LNCAP (cell line): ENCODE measurements at regions not wholly inside any gene's neighbourhood (a gene's known extent, or its start where the extent isn't known, plus 50 kb on each side); places are given as distances from the start of the nearest gene placed in this dataset.

ENCODE experiments used
- CTCF ChIP-seq: fragments of 450-650 bp; IDR thresholded peaks from 2 replicates; pipeline ENCODE4 v1.5.1; 2017; ENCODE audit warnings: mild to moderate bottlenecking

- TF ChIP-seq CTCF = no peak
Observed at GRCh38 chr5:110304176-110304575, 422.3 kb downstream of the TMEM232 start.

- TF ChIP-seq CTCF = no peak
Observed at GRCh38 chr5:110306650-110307049, 419.8 kb downstream of the TMEM232 start.

- TF ChIP-seq CTCF = no peak
Observed at GRCh38 chr5:110309222-110309621, 417.2 kb downstream of the TMEM232 start.

- no peak for TF ChIP-seq CTCF
Observed at GRCh38 chr5:110321117-110321516, 405.4 kb downstream of the TMEM232 start.

GRCh38 chr5:110323357-110323756 is 403.1 kb downstream of the TMEM232 start:
- no peak for TF ChIP-seq CTCF

- TF ChIP-seq CTCF = no peak
Observed at GRCh38 chr5:110323832-110324231, 402.6 kb downstream of the TMEM232 start.

GRCh38 chr5:110324876-110325275 is 401.6 kb downstream of the TMEM232 start:
- TF ChIP-seq CTCF = no peak

GRCh38 chr5:110329955-110330525 is 396.4 kb downstream of the TMEM232 start:
- TF ChIP-seq CTCF = no peak
